Naive thymus-derived CD8-positive, alpha-beta T cell (primary cell): ENCODE measurements at regions not wholly inside any gene's neighbourhood (a gene's known extent, or its start where the extent isn't known, plus 50 kb on each side); places are given as distances from the start of the nearest gene placed in this dataset.

Experiments
- ATAC-seq, 2 donors: fragments of 150-1000 bp; cut with Tn5 transposase in 1 of 2; sonication (Bioruptor Pico), chemical (Tn5 transposase) in 1 of 2; 1 replicate in 1 of 2; 2 replicates in 1 of 2; pipeline ENCODE4 v1.10.0; 2021; ENCODE audit warnings: mild to moderate bottlenecking in 2 of 2, moderate library complexity in 2 of 2
- POLR2A ChIA-PET: fragments of 350-600 bp; sonication (Branson Sonifier 250); formaldehyde crosslinking; loops from one replicate; lab custom pipeline; 2021; ENCODE audit warnings: antibody characterized with exemption; lab: Charles Lee
- DNase-seq, 10 donors: peaks; one replicate each; pipeline versions ENCODE4 v3.0.0 to v3.0.0-alpha.2; 2020 to 2022
- H3K27ac Mint-ChIP-seq, 10 donors: one replicate each; pipeline ENCODE4 v1.8.0; 2020 to 2022; ENCODE audit warnings: mild to moderate bottlenecking in 10 of 10, mixed read lengths in 10 of 10, moderate library complexity in 4 of 10, inconsistent platforms in 1 of 10
- H3K27me3 Mint-ChIP-seq, 5 donors: one replicate each; pipeline ENCODE4 v1.8.0; 2021 to 2022; ENCODE audit warnings: mixed read lengths in 5 of 5
- H3K36me3 Mint-ChIP-seq, 3 donors: one replicate each; pipeline ENCODE4 v1.8.0; 2020 to 2022; ENCODE audit warnings: mixed read lengths in 3 of 3, mild to moderate bottlenecking in 2 of 3, inconsistent platforms in 1 of 3
- H3K4me1 Mint-ChIP-seq, 4 donors: one replicate each; pipeline ENCODE4 v1.8.0; 2021 to 2022; ENCODE audit warnings: mixed read lengths in 4 of 4
- H3K4me3 Mint-ChIP-seq, 10 donors: one replicate each; pipeline ENCODE4 v1.8.0; 2020 to 2022; ENCODE audit warnings: mild to moderate bottlenecking in 10 of 10, mixed read lengths in 10 of 10, moderate library complexity in 6 of 10, inconsistent platforms in 1 of 10
- H3K9me3 Mint-ChIP-seq, 9 donors: one replicate each; pipeline ENCODE4 v1.8.0; 2020 to 2022; ENCODE audit warnings: mixed read lengths in 9 of 9, mild to moderate bottlenecking in 3 of 9, inconsistent platforms in 1 of 9, moderate library complexity in 1 of 9

- Mint-ChIP-seq H3K27me3 (peaks cover 0 to 6% (median 4%) of the 10 kb centered on the region in 5 donors), H3K9me3 (peaks cover 3 to 37% (median 11%) of the 10 kb centered on the region in 9 donors), H3K27ac (no peak overlapping the region), H3K36me3 (peaks cover 0 to 31% (median 9%) of the 10 kb centered on the region in 3 donors), H3K4me3 (no peak overlapping the region), H3K4me1 (peaks cover 3 to 9% (median 4%) of the 10 kb centered on the region in 4 donors)
- POLR2A ChIA-PET, result no interaction called here
- DNase-seq, result no peak
- ATAC-seq, result no peak
Measured at GRCh38 chr20:52829111-52829510, 143.0 kb upstream of the TSHZ2 start.

- POLR2A ChIA-PET, result no interaction called here
- H3K27me3 Mint-ChIP-seq, result peaks cover 0 to 5% (median 4%) of the 10 kb centered on the region in 5 donors
- no peak overlapping the region for H3K27ac Mint-ChIP-seq
- peaks cover 0 to 31% (median 9%) of the 10 kb centered on the region in 3 donors for H3K36me3 Mint-ChIP-seq
- DNase-seq, result no peak
- H3K9me3 Mint-ChIP-seq, result peaks cover 3 to 37% (median 11%) of the 10 kb centered on the region in 9 donors
- ATAC-seq, result no peak
- peaks cover 3 to 9% (median 4%) of the 10 kb centered on the region in 4 donors for H3K4me1 Mint-ChIP-seq
- H3K4me3 Mint-ChIP-seq, result no peak overlapping the region
Measured at GRCh38 chr20:52828199-52828598, 144.0 kb upstream of the TSHZ2 start.

- no peak for ATAC-seq
- Mint-ChIP-seq H3K36me3 (peaks cover 0 to 31% (median 9%) of the 10 kb centered on the region in 3 donors), H3K9me3 (peaks cover 3 to 37% (median 11%) of the 10 kb centered on the region in 9 donors), H3K4me1 (peaks cover 3 to 9% (median 4%) of the 10 kb centered on the region in 4 donors), H3K27me3 (peaks cover 0 to 4% (median 4%) of the 10 kb centered on the region in 5 donors), H3K4me3 (no peak overlapping the region), H3K27ac (no peak overlapping the region)
- POLR2A ChIA-PET, result no interaction called here
- DNase-seq, result no peak
Measured at GRCh38 chr20:52826722-52827121, 145.4 kb upstream of the TSHZ2 start.

GRCh38 chr20:52826321-52826720, 145.8 kb upstream of the TSHZ2 start:
- peaks cover 0 to 31% (median 9%) of the 10 kb centered on the region in 3 donors for H3K36me3 Mint-ChIP-seq
- H3K27me3 Mint-ChIP-seq, result peaks cover 0 to 4% (median 4%) of the 10 kb centered on the region in 5 donors
- POLR2A ChIA-PET, result no interaction called here
- no peak for ATAC-seq
- no peak for DNase-seq
- H3K27ac Mint-ChIP-seq, result no peak overlapping the region
- H3K9me3 Mint-ChIP-seq, result peaks cover 3 to 37% (median 11%) of the 10 kb centered on the region in 9 donors
- H3K4me1 Mint-ChIP-seq, result peaks cover 3 to 9% (median 4%) of the 10 kb centered on the region in 4 donors
- H3K4me3 Mint-ChIP-seq, result no peak overlapping the region

- ATAC-seq (no peak), DNase-seq (no peak)
- peaks cover 3 to 9% (median 4%) of the 10 kb centered on the region in 4 donors for H3K4me1 Mint-ChIP-seq
- peaks cover 0 to 9% (median 1%) of the 10 kb centered on the region in 5 donors for H3K27me3 Mint-ChIP-seq
- peaks cover 0 to 24% (median 5%) of the 10 kb centered on the region in 9 donors for H3K9me3 Mint-ChIP-seq
- peak overlapping the region in 1 of 10 donors; percentile 17 for H3K27ac Mint-ChIP-seq
- peaks cover 0 to 15% (median 5%) of the 10 kb centered on the region in 3 donors for H3K36me3 Mint-ChIP-seq
- peak overlapping the region in 2 of 10 donors; percentile 7 to 33 for H3K4me3 Mint-ChIP-seq
- POLR2A ChIA-PET, result no interaction called here
Measured at GRCh38 chr20:52824494-52825216, 147.5 kb upstream of the TSHZ2 start.

- Mint-ChIP-seq H3K4me3 (no peak overlapping the region), H3K36me3 (peaks cover 0 to 9% (median 2%) of the 10 kb centered on the region in 3 donors), H3K27me3 (peaks cover 2 to 21% (median 3%) of the 10 kb centered on the region in 5 donors), H3K4me1 (peaks cover 3 to 9% (median 4%) of the 10 kb centered on the region in 4 donors), H3K27ac (no peak overlapping the region), H3K9me3 (peaks cover 0 to 17% (median 2%) of the 10 kb centered on the region in 9 donors)
- ATAC-seq (no peak), DNase-seq (no peak)
- POLR2A ChIA-PET, result no interaction called here
Measured at GRCh38 chr20:52823303-52823702, 148.9 kb upstream of the TSHZ2 start.

- Mint-ChIP-seq H3K4me3 (peak overlapping the region in 1 of 10 donors; percentile 19), H3K27ac (no peak overlapping the region), H3K4me1 (peaks cover 3 to 9% (median 4%) of the 10 kb centered on the region in 4 donors), H3K27me3 (peaks cover 2 to 31% (median 7%) of the 10 kb centered on the region in 5 donors), H3K36me3 (no peaks in the 10 kb centered on the region), H3K9me3 (peaks cover 0 to 6% (median 0%) of the 10 kb centered on the region in 9 donors)
- ATAC-seq (no peak), DNase-seq (no peak)
- POLR2A ChIA-PET, result no interaction called here
Measured at GRCh38 chr20:52820641-52821292, 151.4 kb upstream of the TSHZ2 start.

- no peak overlapping the region for H3K27ac Mint-ChIP-seq
- no peaks in the 10 kb centered on the region for H3K9me3 Mint-ChIP-seq
- H3K4me3 Mint-ChIP-seq, result no peak overlapping the region
- no peaks in the 10 kb centered on the region for H3K4me1 Mint-ChIP-seq
- H3K36me3 Mint-ChIP-seq, result no peaks in the 10 kb centered on the region
- H3K27me3 Mint-ChIP-seq, result peaks cover 3 to 34% (median 9%) of the 10 kb centered on the region in 5 donors
- POLR2A ChIA-PET, result no interaction called here
- ATAC-seq, result no peak
- DNase-seq, result no peak
Measured at GRCh38 chr20:52818491-52818890, 153.7 kb upstream of the TSHZ2 start.

- Mint-ChIP-seq H3K36me3 (no peaks in the 10 kb centered on the region), H3K27me3 (peaks cover 3 to 40% (median 14%) of the 10 kb centered on the region in 5 donors), H3K4me3 (no peak overlapping the region), H3K9me3 (no peaks in the 10 kb centered on the region), H3K4me1 (no peaks in the 10 kb centered on the region), H3K27ac (no peak overlapping the region)
- DNase-seq (no peak), ATAC-seq (no peak)
- POLR2A ChIA-PET, result no interaction called here
Measured at GRCh38 chr20:52817981-52818380, 154.2 kb upstream of the TSHZ2 start.

- Mint-ChIP-seq H3K4me1 (no peaks in the 10 kb centered on the region), H3K4me3 (no peak overlapping the region), H3K36me3 (no peaks in the 10 kb centered on the region), H3K9me3 (no peaks in the 10 kb centered on the region), H3K27ac (no peak overlapping the region), H3K27me3 (peaks cover 3 to 44% (median 14%) of the 10 kb centered on the region in 5 donors)
- POLR2A ChIA-PET, result no interaction called here
- ATAC-seq (no peak), DNase-seq (no peak)
Measured at GRCh38 chr20:52817511-52817910, 154.6 kb upstream of the TSHZ2 start.

GRCh38 chr20:52814371-52814770, 157.8 kb upstream of the TSHZ2 start:
- POLR2A ChIA-PET, result no interaction called here
- H3K27ac Mint-ChIP-seq, result no peak overlapping the region
- DNase-seq (no peak), ATAC-seq (no peak)
- H3K4me1 Mint-ChIP-seq, result no peaks in the 10 kb centered on the region
- H3K9me3 Mint-ChIP-seq, result no peaks in the 10 kb centered on the region
- H3K36me3 Mint-ChIP-seq, result no peaks in the 10 kb centered on the region
- no peak overlapping the region for H3K4me3 Mint-ChIP-seq
- peaks cover 13 to 48% (median 25%) of the 10 kb centered on the region in 5 donors for H3K27me3 Mint-ChIP-seq

- Mint-ChIP-seq H3K27me3 (peaks cover 13 to 38% (median 25%) of the 10 kb centered on the region in 5 donors), H3K4me3 (no peak overlapping the region), H3K9me3 (no peaks in the 10 kb centered on the region), H3K27ac (peak overlapping the region in 1 of 10 donors; percentile 6), H3K36me3 (no peaks in the 10 kb centered on the region), H3K4me1 (no peaks in the 10 kb centered on the region)
- DNase-seq, result no peak
- ATAC-seq, result no peak
- POLR2A ChIA-PET, result no interaction called here
Measured at GRCh38 chr20:52812231-52812847, 159.8 kb upstream of the TSHZ2 start.

GRCh38 chr20:52809003-52809402, 163.2 kb upstream of the TSHZ2 start:
- Mint-ChIP-seq H3K36me3 (no peaks in the 10 kb centered on the region), H3K27ac (no peak overlapping the region), H3K9me3 (no peaks in the 10 kb centered on the region), H3K4me3 (no peak overlapping the region), H3K4me1 (peaks cover 0 to 2% (median 0%) of the 10 kb centered on the region in 4 donors), H3K27me3 (peaks cover 14 to 38% (median 27%) of the 10 kb centered on the region in 5 donors)
- no peak for ATAC-seq
- POLR2A ChIA-PET, result no interaction called here
- no peak for DNase-seq
